ENCODE measurements at regions not wholly inside any gene's neighbourhood (a gene's known extent, or its start where the extent isn't known, plus 50 kb on each side); places are given as distances from the start of the nearest gene placed in this dataset.
"Not testable (repeated sequence)": the region's sequence is repeated elsewhere in the genome, so short reads cannot be mapped to it uniquely, and the experiment has no call there.

- DNase-seq (ENCODE audit: low read depth), result no peak
- no peak for TF ChIP-seq CTCF (conservative IDR thresholded peaks at IDR 0.05; ENCODE audit: control insufficient read depth, insufficient read depth, low read depth, low read length)
- H3K4me3 ChIP-seq (ENCODE audit: control insufficient read depth, low read depth, low read length), result no peak overlapping the region
Measured at GRCh38 chr16:17032332-17032731, 438.4 kb downstream of the XYLT1 start.

GRCh38 chr16:17034477-17035252 is 436.1 kb downstream of the XYLT1 start:
- DNase-seq (ENCODE audit: low read depth), result no peak
- H3K4me3 ChIP-seq (ENCODE audit: control insufficient read depth, low read depth, low read length), result no peak overlapping the region
- TF ChIP-seq CTCF (conservative IDR thresholded peaks at IDR 0.05; ENCODE audit: control insufficient read depth, insufficient read depth, low read depth, low read length), result no peak

GRCh38 chr16:17037499-17037898 is 433.3 kb downstream of the XYLT1 start:
- no peak overlapping the region for H3K4me3 ChIP-seq (ENCODE audit: control insufficient read depth, low read depth, low read length)
- TF ChIP-seq CTCF (conservative IDR thresholded peaks at IDR 0.05; ENCODE audit: control insufficient read depth, insufficient read depth, low read depth, low read length), result no peak
- no peak for DNase-seq (ENCODE audit: low read depth)

GRCh38 chr16:17038415-17038814 is 432.3 kb downstream of the XYLT1 start:
- DNase-seq (ENCODE audit: low read depth), result no peak
- H3K4me3 ChIP-seq (ENCODE audit: control insufficient read depth, low read depth, low read length), result no peak overlapping the region
- TF ChIP-seq CTCF (conservative IDR thresholded peaks at IDR 0.05; ENCODE audit: control insufficient read depth, insufficient read depth, low read depth, low read length), result no peak

GRCh38 chr16:17049109-17049508 is 421.7 kb downstream of the XYLT1 start:
- not testable (repeated sequence) for H3K4me3 ChIP-seq (ENCODE audit: control insufficient read depth, low read depth, low read length); DNase-seq (ENCODE audit: low read depth)

- DNase-seq (ENCODE audit: low read depth), result no peak
- H3K4me3 ChIP-seq (ENCODE audit: control insufficient read depth, low read depth, low read length), result no peak overlapping the region
- TF ChIP-seq CTCF (conservative IDR thresholded peaks at IDR 0.05; ENCODE audit: control insufficient read depth, insufficient read depth, low read depth, low read length), result no peak
Measured at GRCh38 chr16:17050468-17050867, 420.3 kb downstream of the XYLT1 start.
